Ishikawa (cell line): ENCODE measurements at regions not wholly inside any gene's neighbourhood (a gene's known extent, or its start where the extent isn't known, plus 50 kb on each side); places are given as distances from the start of the nearest gene placed in this dataset.

Experiments used
- CEBPB ChIP-seq: IDR thresholded peaks from 2 replicates; pipeline ENCODE4 v1.6.1; 2012
- CREB1 ChIP-seq: IDR thresholded peaks from 2 replicates; pipeline ENCODE4 v1.6.1; 2012; ENCODE audit warnings: low read depth
- EGR1 ChIP-seq: IDR thresholded peaks from 2 replicates; pipeline ENCODE4 v1.6.1; 2012
- EP300 ChIP-seq: IDR thresholded peaks from 2 replicates; pipeline ENCODE4 v1.6.1; 2012; ENCODE audit warnings: borderline replicate concordance
- FOXM1 ChIP-seq: IDR thresholded peaks from 2 replicates; pipeline ENCODE4 v1.6.1; 2012; ENCODE audit warnings: low read depth, borderline replicate concordance
- MAX ChIP-seq: IDR thresholded peaks from 2 replicates; pipeline ENCODE4 v1.6.1; 2012
- NFIC ChIP-seq: IDR thresholded peaks from 2 replicates; pipeline ENCODE4 v1.6.1; 2012
- RAD21 ChIP-seq: IDR thresholded peaks from 2 replicates; pipeline ENCODE4 v1.6.1; 2012; ENCODE audit warnings: low read depth
- TAF1 ChIP-seq: IDR thresholded peaks from 2 replicates; pipeline ENCODE4 v1.6.1; 2012; ENCODE audit warnings: low read depth, mild to moderate bottlenecking
- TCF12 ChIP-seq: IDR thresholded peaks from 2 replicates; pipeline ENCODE4 v1.6.1; 2012; ENCODE audit warnings: low read depth
- TEAD4 ChIP-seq: IDR thresholded peaks from 2 replicates; pipeline ENCODE4 v1.6.1; 2012
- USF1 ChIP-seq: IDR thresholded peaks from 2 replicates; pipeline ENCODE4 v1.6.1; 2012
- YY1 ChIP-seq: IDR thresholded peaks from 2 replicates; pipeline ENCODE4 v1.6.1; 2012; ENCODE audit warnings: low read depth
- ZBTB7A ChIP-seq: IDR thresholded peaks from 2 replicates; pipeline ENCODE4 v1.6.1; 2012; ENCODE audit warnings: low read depth
- TF ChIP-seq, protein P1 (sequence below): IDR thresholded peaks from 2 replicates; pipeline ENCODE4 v1.6.1; 2012; ENCODE audit warnings: low read depth, mild to moderate bottlenecking

DNA sequence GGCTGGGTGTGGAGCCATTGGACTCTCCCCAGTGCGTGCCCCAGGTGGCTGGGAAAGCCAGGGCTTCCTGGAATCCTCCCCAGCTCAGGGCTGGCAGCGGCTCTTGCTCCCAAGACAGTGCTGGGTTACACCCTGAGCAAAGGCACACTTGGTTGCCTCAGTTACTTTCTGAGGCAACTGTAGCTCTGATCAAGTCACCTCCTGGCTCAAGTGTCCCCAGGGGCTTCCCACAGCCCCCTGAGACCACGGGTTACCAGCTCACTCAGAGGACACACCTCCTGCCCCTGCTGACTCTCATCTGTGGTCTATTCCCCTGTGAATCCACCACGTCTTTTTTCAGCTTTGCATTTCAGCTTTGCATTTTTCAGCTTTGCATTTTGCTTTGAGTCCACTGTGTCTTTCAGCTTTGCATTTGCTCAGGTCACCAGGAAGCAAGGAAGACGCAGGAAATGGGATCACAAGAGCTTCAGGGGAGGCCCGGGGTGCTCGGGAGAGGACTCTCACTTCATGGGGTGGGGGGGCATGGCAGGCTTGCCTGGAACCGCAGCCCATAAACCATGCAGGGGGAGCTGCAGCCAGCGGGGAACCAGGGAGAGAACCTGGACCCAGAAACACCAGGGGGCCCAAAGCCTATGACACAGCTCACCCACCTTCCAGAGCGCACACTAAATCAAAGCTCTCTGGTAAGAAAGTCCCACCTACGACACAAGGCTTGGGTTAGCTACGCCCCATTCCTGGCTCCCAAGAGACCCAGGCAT is 138.0 kb upstream of the ASB18 start:
- TF ChIP-seq, protein P1, sequence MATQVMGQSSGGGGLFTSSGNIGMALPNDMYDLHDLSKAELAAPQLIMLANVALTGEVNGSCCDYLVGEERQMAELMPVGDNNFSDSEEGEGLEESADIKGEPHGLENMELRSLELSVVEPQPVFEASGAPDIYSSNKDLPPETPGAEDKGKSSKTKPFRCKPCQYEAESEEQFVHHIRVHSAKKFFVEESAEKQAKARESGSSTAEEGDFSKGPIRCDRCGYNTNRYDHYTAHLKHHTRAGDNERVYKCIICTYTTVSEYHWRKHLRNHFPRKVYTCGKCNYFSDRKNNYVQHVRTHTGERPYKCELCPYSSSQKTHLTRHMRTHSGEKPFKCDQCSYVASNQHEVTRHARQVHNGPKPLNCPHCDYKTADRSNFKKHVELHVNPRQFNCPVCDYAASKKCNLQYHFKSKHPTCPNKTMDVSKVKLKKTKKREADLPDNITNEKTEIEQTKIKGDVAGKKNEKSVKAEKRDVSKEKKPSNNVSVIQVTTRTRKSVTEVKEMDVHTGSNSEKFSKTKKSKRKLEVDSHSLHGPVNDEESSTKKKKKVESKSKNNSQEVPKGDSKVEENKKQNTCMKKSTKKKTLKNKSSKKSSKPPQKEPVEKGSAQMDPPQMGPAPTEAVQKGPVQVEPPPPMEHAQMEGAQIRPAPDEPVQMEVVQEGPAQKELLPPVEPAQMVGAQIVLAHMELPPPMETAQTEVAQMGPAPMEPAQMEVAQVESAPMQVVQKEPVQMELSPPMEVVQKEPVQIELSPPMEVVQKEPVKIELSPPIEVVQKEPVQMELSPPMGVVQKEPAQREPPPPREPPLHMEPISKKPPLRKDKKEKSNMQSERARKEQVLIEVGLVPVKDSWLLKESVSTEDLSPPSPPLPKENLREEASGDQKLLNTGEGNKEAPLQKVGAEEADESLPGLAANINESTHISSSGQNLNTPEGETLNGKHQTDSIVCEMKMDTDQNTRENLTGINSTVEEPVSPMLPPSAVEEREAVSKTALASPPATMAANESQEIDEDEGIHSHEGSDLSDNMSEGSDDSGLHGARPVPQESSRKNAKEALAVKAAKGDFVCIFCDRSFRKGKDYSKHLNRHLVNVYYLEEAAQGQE = no peak
- TF ChIP-seq YY1 (no peak), USF1 (no peak), RAD21 (no peak), EGR1 (no peak), MAX (no peak), NFIC (no peak), TEAD4 (no peak), ZBTB7A (no peak), CEBPB (no peak), FOXM1 (no peak), EP300 (no peak), TCF12 (no peak), CREB1 (no peak), TAF1 (no peak)

DNA sequence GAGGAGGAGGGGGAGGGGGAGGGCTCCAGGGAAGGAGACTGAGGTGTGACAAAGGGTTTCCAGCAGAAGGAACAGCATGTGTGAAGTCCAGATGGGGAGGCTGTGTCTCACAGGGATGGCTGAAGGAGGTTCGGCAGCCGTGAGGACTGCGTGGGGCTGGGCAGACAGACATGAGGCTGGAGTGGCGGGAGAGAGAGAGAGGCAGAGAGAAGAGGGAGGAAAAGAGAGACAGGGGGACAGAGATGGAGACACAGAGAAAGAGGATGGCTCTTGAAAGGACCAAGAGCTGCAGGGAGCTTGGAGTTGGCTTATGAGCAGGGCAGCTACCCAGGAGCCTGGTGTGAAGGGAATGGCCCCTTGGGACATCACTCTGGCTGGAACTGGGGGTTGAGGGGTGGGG is 138.9 kb upstream of the ASB18 start:
- TF ChIP-seq EGR1 (no peak), YY1 (no peak), CEBPB (no peak), FOXM1 (no peak), USF1 (no peak), TCF12 (no peak), NFIC (no peak), RAD21 (no peak)
- TF ChIP-seq, protein P1 = no peak

DNA sequence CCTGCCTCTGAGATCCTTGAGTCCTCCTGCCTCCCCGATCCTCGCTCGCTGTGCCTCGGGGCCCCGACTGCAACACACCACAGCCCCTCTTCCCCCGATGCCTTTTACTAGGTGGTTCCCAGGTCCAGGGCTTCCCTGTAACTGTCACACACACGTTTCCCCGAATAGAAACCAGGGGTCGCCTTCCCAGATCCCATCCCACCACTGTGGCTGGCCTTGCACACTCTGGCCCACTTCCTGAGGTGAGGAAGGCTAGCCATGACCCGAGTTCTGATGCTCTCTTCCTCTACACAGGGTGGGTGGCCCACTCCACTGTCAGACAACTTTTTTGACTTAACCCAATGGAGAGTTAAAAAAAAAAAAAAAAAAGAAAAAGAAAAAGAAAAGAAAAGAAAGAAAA is 139.6 kb upstream of the ASB18 start:
- no peak for TF ChIP-seq ZBTB7A
- no peak for TF ChIP-seq TAF1
- no peak for TF ChIP-seq TCF12
- TF ChIP-seq EP300 = no peak
- TF ChIP-seq RAD21 = no peak
- no peak for TF ChIP-seq TEAD4
- no peak for TF ChIP-seq USF1
- no peak for TF ChIP-seq YY1
- no peak for TF ChIP-seq CEBPB
- TF ChIP-seq FOXM1 = no peak
- TF ChIP-seq MAX = no peak

DNA sequence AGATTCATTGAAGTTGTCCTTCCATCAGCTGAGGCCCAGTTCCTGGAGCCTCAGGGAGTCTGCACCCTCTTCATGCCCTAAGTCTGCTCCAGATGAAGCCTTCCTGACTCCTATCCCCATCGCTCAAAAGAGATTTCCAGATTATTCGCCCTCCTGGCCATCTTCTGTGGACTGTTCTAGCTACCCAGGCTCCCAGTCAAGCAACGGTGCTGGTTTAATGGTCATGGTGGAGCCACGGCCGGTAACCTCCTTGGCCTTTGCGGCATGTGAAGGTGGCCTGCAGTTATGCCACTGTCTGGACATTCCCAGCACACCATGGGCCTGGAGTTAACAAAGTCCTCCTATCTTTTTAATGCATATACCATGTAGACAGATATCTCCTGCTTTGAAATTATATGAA is 140.1 kb upstream of the ASB18 start:
- TF ChIP-seq EP300 (no peak), RAD21 (no peak), EGR1 (no peak), ZBTB7A (no peak), MAX (no peak)

- TF ChIP-seq ZBTB7A (no peak), MAX (no peak), FOXM1 (no peak), EP300 (no peak), TEAD4 (no peak), CREB1 (no peak), RAD21 (no peak), NFIC (no peak), TAF1 (no peak), USF1 (no peak), TCF12 (no peak)
Observed at GRCh38 chr2:236405357-236405756, 141.2 kb upstream of the ASB18 start.
